Lower leg skin (tissue), 3 donors: ENCODE measurements at regions not wholly inside any gene's neighbourhood (a gene's known extent, or its start where the extent isn't known, plus 50 kb on each side); places are given as distances from the start of the nearest gene placed in this dataset.

Source experiments
- POLR2A ChIP-seq, 2 donors: fragments of 450-650 bp; IDR thresholded peaks; one replicate each; pipeline ENCODE4 v1.6.1; 2016 to 2017; ENCODE audit warnings: antibody characterized with exemption in 2 of 2, mild to moderate bottlenecking in 1 of 2, moderate library complexity in 1 of 2
- TF ChIP-seq, protein P1 (sequence below), 3 donors: fragments of 450-650 bp; IDR thresholded peaks; one replicate each; pipeline ENCODE4 v1.5.1; 2016; ENCODE audit warnings: antibody characterized with exemption in 3 of 3, mild to moderate bottlenecking in 3 of 3, moderate library complexity in 2 of 3

DNA sequence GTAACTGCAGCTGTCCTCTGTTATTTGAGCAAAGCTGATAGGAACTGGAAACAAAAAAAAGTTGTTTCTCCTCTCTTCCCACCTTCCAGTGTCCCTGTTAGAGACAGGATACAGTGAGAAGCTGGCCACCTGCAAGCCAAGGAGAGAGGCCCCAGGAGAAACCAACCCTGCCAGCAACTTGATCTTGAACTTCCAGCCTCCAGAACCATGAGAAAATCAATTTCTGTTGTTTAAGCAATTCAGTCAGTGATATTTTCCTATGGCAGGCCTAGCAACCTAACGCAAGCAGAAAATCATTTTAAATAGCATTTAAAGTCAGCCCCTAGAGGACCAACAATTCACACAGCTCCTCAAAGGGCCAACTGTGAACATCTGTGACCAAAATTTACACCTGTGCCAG lies 291.3 kb downstream of the OXSM start:
- TF ChIP-seq, protein P1, sequence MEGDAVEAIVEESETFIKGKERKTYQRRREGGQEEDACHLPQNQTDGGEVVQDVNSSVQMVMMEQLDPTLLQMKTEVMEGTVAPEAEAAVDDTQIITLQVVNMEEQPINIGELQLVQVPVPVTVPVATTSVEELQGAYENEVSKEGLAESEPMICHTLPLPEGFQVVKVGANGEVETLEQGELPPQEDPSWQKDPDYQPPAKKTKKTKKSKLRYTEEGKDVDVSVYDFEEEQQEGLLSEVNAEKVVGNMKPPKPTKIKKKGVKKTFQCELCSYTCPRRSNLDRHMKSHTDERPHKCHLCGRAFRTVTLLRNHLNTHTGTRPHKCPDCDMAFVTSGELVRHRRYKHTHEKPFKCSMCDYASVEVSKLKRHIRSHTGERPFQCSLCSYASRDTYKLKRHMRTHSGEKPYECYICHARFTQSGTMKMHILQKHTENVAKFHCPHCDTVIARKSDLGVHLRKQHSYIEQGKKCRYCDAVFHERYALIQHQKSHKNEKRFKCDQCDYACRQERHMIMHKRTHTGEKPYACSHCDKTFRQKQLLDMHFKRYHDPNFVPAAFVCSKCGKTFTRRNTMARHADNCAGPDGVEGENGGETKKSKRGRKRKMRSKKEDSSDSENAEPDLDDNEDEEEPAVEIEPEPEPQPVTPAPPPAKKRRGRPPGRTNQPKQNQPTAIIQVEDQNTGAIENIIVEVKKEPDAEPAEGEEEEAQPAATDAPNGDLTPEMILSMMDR (IDR thresholded peaks at IDR 0.05), result no peak
- no peak for TF ChIP-seq POLR2A (IDR thresholded peaks at IDR 0.05)
